GM19468 (cell line): ENCODE measurements at regions not wholly inside any gene's neighbourhood (a gene's known extent, or its start where the extent isn't known, plus 50 kb on each side); places are given as distances from the start of the nearest gene placed in this dataset.
"Not testable (repeated sequence)": the region's sequence is repeated elsewhere in the genome, so short reads cannot be mapped to it uniquely, and the experiment has no call there.

Experiments
- ATAC-seq: cut with Tn5 transposase; IDR thresholded peaks from one replicate; pipeline ENCODE4 v1.9.1; 2021; ENCODE audit warnings: mild to moderate bottlenecking, moderate library complexity, moderate number of reproducible peaks; ENCODE audit not compliant: unreplicated experiment; ENCODE audit errors: extremely low read depth

- ATAC-seq, result no peak
Observed at GRCh38 chr11:38498721-38499120, 1900.7 kb upstream of the RAG2 start.

DNA sequence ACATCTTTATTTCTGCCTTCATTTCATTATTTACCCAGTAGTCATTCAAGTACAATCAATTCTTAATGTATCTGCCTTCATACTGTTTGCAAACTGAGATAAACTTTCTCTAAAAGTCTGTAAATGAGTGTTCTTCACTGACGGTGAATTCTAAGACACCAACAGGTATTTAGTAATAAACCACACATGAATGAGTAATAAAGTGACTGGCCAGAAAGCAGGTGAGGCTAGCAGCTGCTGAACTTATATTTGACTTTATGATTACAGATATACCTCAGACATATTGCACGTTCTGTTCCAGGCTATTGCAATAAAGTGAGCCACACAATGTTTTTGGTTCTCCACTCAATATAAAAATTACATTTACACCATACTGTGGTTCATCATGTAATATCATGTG is 1894.0 kb upstream of the RAG2 start:
- no peak for ATAC-seq

DNA sequence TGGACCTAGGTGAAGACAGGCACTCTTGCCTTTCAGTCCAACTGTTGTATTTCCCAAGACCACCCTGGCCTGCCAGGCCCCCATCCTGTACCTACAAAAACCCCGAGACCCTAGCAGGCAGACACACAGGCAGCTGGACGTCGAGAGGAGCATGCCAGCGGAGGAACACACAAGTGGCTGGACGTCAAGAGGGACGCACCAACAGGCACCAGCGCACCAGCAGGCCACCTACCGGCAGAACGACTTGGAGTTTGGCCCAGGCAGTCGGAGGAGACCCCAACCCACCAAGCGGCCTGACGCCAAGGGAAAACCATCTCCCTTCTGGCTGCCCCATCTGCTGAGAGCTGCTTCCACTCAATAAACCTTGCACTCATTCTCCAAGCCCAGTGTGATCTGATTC is 1883.4 kb upstream of the RAG2 start:
- ATAC-seq, result no peak

DNA sequence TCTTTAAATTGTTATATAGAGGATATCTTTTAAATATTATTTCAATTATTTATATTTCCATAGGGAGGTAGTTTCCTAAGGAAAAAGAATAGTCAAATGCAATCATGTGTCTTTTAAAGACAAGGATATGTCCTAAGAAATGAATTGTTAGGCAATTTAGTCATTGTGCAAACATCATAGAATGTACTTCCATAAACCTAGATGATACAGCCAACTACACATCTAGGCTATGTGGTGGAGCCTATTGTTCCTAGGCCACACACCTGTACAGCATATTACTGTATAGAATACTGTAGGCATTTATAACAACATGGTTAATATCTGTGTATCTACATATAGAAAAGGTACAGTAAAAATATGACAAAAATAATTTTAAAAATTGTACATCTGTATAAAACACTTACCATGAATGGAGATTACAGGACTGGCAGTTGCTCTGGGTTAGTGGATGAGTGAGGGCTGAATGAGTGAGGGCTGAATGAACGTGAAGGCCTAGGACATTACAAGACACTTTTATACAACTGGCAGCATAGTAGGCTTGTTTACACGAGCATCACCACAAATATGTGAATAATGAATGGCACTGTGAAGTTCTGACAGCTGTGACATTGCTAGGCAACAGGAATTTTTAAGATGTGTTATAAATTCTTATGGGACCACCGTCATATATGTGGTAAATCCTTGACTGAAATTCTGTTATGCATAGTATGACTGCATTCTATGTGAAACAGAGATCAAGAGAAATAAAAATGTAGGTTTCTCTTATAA is 1879.0 kb upstream of the RAG2 start:
- ATAC-seq, result no peak

GRCh38 chr11:38461751-38462150 is 1863.7 kb upstream of the RAG2 start:
- no peak for ATAC-seq

DNA sequence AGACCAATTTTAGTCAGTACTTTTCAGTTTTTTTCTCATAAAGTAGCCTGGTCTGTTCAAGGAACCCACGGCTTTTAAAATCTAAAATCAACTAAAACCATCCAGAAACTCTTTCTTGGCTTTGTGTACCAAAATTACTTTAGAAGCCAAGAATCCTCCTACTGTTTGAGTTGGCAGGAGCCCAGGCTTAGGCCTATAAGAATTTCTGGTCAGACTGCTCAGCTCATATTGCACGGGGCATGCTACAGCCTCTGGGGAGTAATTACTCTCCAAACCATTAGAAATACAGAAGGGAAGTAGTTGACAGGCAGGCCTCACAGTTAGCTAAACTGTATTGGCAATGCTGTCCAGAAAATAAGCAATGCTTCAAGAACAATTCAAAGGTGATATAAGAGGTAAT is 1862.9 kb upstream of the RAG2 start:
- ATAC-seq, result no peak

DNA sequence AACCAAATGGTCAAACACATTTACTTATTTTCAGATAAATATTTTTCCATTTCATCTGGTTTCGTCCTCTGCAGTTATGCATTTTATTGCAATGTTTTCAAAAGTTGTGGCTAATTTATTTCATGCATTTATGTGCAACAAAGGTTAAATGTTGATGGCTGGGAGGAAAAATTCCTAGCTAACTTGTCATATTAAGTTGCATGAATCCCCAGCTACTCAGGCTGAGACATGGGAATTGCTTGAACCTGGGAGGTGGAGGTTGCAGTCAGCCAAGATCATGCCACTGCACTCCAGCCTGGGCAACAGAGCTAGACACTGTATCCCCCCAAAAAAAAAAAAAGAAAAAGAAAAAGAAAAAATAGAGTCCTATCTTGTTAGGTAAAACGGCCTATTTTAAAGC is 1862.4 kb upstream of the RAG2 start:
- ATAC-seq, result no peak

GRCh38 chr11:38456371-38456770 is 1858.3 kb upstream of the RAG2 start:
- ATAC-seq, result no peak

DNA sequence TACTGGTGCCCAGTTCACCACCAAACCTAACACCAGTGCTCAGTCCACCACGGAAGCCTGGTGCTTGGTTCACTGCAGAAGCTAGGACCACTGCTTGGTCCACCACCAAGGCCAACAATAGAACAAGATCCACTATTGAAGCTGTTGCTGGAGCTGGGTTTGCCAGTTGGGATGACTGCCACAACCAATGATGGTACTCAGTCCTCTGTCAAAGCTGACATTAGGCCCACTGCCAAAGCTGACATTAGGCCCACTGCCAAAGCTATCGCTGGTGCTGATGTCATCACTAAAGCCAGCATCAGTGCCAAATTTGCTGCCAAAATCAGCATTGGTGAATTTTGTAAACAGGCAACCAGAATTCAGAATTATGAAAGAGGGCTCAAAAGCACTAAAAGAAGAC is 1850.2 kb upstream of the RAG2 start:
- no peak for ATAC-seq

GRCh38 chr11:38446336-38446735 is 1848.3 kb upstream of the RAG2 start:
- no peak for ATAC-seq

- no peak for ATAC-seq
Observed at GRCh38 chr11:38438091-38438490, 1840.1 kb upstream of the RAG2 start.

- ATAC-seq, result no peak
Observed at GRCh38 chr11:38425578-38425977, 1827.5 kb upstream of the RAG2 start.

- no peak for ATAC-seq
Observed at GRCh38 chr11:38423042-38423441, 1825.0 kb upstream of the RAG2 start.

DNA sequence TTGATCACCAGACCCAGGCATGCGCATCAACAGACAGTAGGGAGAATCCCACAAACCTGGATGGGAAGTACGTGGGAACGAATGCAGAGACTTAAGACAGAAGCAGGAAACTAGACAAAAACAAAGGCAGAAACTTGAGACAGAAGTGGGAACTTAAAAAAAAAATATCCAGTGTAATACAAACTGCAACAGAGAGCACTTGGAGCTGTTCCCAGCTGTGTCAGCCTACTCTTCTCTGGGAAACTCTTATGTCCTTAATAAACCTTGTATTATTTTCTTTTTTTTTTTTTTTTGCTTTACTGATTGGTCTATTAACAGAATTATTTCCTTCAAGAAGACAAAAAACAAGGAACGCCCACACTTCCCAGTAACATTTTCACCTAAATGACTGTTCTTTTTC is 1818.1 kb upstream of the RAG2 start:
- ATAC-seq, result no peak

GRCh38 chr11:38411149-38411548 is 1813.1 kb upstream of the RAG2 start:
- no peak for ATAC-seq

GRCh38 chr11:38402063-38402462 is 1804.0 kb upstream of the RAG2 start:
- no peak for ATAC-seq

DNA sequence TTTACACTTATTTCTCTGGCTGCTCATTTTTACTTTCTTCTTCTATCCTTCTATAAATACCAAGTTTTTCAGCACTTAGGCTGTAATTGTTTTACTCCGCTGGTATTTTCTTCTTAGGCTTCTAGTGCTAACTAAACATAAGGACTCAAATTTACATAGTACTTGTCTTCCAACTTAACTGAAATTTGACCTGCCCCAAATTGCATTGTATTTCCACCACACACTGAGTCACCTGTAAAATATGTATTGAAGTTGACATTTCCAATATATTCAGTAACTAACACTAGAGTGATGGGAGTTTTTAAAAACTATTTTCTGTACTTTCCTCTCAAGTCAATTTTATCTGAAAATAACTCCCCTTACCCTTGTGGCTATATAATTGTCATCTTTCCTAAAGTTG is 1794.1 kb upstream of the RAG2 start:
- ATAC-seq, result no peak

GRCh38 chr11:38384568-38384967 is 1786.5 kb upstream of the RAG2 start:
- ATAC-seq, result no peak

DNA sequence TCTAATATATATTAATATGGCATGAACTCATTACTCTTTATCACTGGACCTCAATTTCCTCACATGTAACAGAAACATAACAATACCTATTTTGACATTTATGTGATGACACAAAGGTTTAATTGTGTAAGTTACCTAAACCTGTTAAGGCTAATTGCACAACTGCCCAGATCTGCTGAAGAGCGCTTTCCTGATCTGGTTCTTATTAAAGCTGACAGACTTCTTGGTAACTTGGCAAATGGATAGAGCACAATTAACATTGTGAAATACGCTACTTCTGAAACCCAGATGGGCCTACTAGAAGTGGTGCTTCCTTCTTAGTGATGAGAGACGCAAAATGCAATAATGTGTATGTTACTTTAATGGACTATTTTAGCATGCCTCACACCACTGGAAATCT is 1767.2 kb upstream of the RAG2 start:
- ATAC-seq, result no peak

- ATAC-seq, result no peak
Observed at GRCh38 chr11:38356255-38356654, 1758.2 kb upstream of the RAG2 start.

- no peak for ATAC-seq
Observed at GRCh38 chr11:38345286-38345685, 1747.2 kb upstream of the RAG2 start.

DNA sequence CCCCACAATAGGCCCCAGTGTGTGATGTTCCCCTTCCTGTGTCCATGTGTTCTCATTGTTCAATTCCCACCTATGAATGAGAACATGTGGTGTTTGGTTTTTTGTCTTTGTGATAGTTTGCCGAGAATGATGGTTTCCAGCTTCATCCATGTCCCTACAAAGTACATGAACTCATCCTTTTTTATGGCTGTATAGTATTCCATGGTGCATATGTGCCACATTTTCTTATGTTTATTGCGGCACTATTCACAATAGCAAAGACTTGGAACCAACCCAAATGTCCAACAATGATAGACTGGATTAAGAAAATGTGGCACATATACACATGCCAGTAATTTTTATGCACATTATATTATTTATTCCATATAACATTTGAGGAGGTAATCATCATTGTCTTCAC is 1743.6 kb upstream of the RAG2 start:
- ATAC-seq, result not testable (repeated sequence)
